Right cardiac atrium (tissue), 5 donors: ENCODE measurements at regions not wholly inside any gene's neighbourhood (a gene's known extent, or its start where the extent isn't known, plus 50 kb on each side); places are given as distances from the start of the nearest gene placed in this dataset.
"Not testable (repeated sequence)": the region's sequence is repeated elsewhere in the genome, so short reads cannot be mapped to it uniquely, and the experiment has no call there.

ENCODE experiments used
- ATAC-seq, 2 donors: fragments of 200-7000 bp; cut with Tn5 transposase; one replicate each; pipeline versions ENCODE4 v1.8.0 to v1.9.1; 2020; ENCODE audit warnings: moderate library complexity in 2 of 2, mild to moderate bottlenecking in 1 of 2
- DNase-seq, 3 donors: peaks; one replicate each; pipeline ENCODE4 v3.0.0-alpha.2; 2020
- H3K27ac ChIP-seq: one replicate; pipeline ENCODE4 v1.5.1; 2013; ENCODE audit warnings: mild to moderate bottlenecking, low read length, control low read depth, moderate library complexity
- H3K27me3 ChIP-seq: one replicate; pipeline ENCODE4 v1.6.1; 2013; ENCODE audit not compliant: control insufficient read depth, insufficient read depth
- H3K4me1 ChIP-seq: one replicate; pipeline ENCODE4 v1.6.1; 2013; ENCODE audit warnings: low read length; ENCODE audit not compliant: control insufficient read depth, insufficient read depth
- H3K4me3 ChIP-seq: one replicate; pipeline ENCODE4 v1.5.1; 2013; ENCODE audit warnings: low read length, control low read depth
- H3K9me3 ChIP-seq: one replicate; pipeline ENCODE4 v1.6.1; 2013; ENCODE audit warnings: low read length; ENCODE audit not compliant: control insufficient read depth
- WGBS: extraction: QIAGEN DNeasy Blood & Tissue Kit; methylation state at CpG from one replicate; pipeline ENCODE4 v1.1.7; 2013; 5-methylcytosine and 5-hydroxymethylcytosine counted together
- intact Hi-C, 4 donors: fragments of 100-400 bp; cut with DNase I; formaldehyde crosslinking; loops; one replicate each; pipeline versions ENCODE4 v1.11.0 to v1.14.0; 2022 to 2023
- donor health status: healthy with polysubstance abuse.
- donor health status: DM: no; HTN: yes; CAD: no.
- donor health status: DM: no; HTN: no; CAD: no.
- donor health status: DM: no; HTN: yes; CAD: no; lungs with severe emphysema.
- donor health status: DM: yes; HTN: yes; CAD: no.

DNA sequence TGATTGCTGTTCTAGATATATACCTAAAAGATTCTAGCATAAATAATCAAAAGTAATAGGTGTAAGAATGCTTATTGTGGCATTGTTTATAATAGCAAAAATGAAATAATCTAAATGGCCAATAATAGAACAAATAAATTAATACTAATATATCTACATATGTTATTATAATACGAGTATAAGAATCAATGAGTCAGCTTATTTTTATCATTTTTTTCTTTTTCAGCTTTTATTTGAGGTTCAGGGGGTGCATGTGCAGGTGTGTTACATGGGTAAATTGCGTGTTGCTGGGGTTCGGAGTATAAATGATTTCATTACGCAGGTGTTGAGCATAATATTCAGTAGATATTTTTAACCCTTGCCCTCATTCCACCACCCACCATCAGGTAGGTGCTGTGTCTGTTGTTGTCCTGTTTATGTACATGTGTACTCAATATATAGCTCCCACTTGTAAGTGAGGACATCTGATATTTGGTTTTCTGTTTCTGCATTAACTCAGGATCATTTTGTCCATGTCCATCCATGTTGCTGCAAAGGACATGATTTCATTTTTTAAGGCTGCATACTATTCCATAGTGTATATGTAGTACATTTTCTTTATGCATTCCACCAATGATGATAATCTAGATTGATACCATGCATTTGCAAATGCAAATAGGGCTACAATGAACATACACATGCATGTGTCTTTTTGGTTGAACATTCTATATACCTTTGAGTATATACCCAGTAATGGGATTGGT lies 122.2 kb upstream of the GMNC start:
- H3K27ac ChIP-seq: no peak overlapping the region
- peaks cover 1% of the 10 kb centered on the region for H3K4me1 ChIP-seq
- 87% methylated on average over 4 of the region's 4 CpGs for WGBS
- no peak overlapping the region for H3K4me3 ChIP-seq
- intact Hi-C loops: no loop called here
- DNase-seq (no peak), ATAC-seq (no peak)
- no peaks in the 10 kb centered on the region for H3K27me3 ChIP-seq
- H3K9me3 ChIP-seq: peaks cover 4% of the 10 kb centered on the region

DNA sequence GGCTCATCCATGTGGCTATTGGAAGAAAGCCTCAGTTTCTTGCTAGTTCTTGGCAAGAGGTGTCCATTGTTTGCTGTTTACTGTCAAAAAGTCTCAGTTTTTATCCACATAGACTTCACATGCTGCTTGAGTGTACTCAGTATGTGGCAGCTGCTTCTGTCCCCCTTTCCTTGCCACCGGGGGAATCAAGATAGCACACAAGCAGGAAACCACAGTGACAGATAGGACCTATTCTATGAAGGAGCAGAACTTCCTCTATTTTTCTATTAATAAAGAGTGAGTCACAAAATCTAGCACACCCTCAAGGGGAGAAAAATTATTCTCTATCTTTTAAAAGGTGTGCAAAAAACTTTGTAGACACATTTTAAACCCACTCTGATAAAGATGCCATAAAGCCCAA lies 121.4 kb upstream of the GMNC start:
- WGBS: 20% methylated on average over 1 of the region's 1 CpG
- Histone ChIP-seq H3K9me3 (peaks cover 4% of the 10 kb centered on the region), H3K4me3 (no peak overlapping the region), H3K4me1 (peaks cover 1% of the 10 kb centered on the region), H3K27me3 (no peaks in the 10 kb centered on the region), H3K27ac (no peak overlapping the region)
- intact Hi-C loops: no loop called here
- ATAC-seq (no peak), DNase-seq (no peak)

GRCh38 chr3:190973771-190974170 lies 111.3 kb upstream of the GMNC start:
- H3K4me1 ChIP-seq: no peaks in the 10 kb centered on the region
- WGBS: 73% methylated on average over 3 of the region's 3 CpGs
- no peak for DNase-seq
- intact Hi-C loops: no loop called here
- no peak overlapping the region for H3K4me3 ChIP-seq
- no peak for ATAC-seq
- no peak overlapping the region for H3K27ac ChIP-seq
- H3K27me3 ChIP-seq: no peaks in the 10 kb centered on the region
- H3K9me3 ChIP-seq: no peaks in the 10 kb centered on the region

DNA sequence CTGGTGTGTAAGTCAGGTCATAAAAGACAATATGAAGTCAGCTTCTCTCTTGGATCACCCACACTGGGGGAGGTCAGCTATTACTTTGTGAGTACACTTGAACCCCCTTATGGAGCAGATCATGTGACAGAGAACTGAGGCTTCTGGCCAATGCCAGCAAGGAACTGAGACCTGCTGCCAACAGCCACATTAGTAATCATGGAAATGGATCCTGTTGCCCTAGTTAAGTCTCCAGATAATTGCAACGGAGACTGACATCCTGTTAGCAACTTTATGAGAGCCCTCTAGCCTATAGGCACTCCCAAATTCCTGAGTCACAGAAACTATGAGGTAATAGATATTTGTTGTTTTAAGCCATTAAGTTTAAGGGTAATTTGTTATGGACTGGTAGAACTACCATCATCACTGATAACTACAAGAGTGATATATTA lies 110.4 kb upstream of the GMNC start:
- WGBS: 27% methylated on average over 1 of the region's 1 CpG
- H3K27me3 ChIP-seq: no peaks in the 10 kb centered on the region
- no peaks in the 10 kb centered on the region for H3K4me1 ChIP-seq
- DNase-seq (no peak), ATAC-seq (no peak)
- H3K27ac ChIP-seq: no peak overlapping the region
- intact Hi-C loops: no loop called here
- H3K4me3 ChIP-seq: no peak overlapping the region
- H3K9me3 ChIP-seq: no peaks in the 10 kb centered on the region

GRCh38 chr3:190972196-190972595 lies 109.7 kb upstream of the GMNC start:
- intact Hi-C loops: no loop called here
- no peaks in the 10 kb centered on the region for H3K27me3 ChIP-seq
- no peaks in the 10 kb centered on the region for H3K4me1 ChIP-seq
- H3K4me3 ChIP-seq: no peak overlapping the region
- ATAC-seq (no peak), DNase-seq (no peak)
- H3K9me3 ChIP-seq: no peaks in the 10 kb centered on the region
- 45% methylated on average over 5 of the region's 5 CpGs for WGBS
- no peak overlapping the region for H3K27ac ChIP-seq

GRCh38 chr3:190970560-190970959 lies 108.1 kb upstream of the GMNC start:
- intact Hi-C loops: no loop called here
- Histone ChIP-seq H3K9me3 (no peaks in the 10 kb centered on the region), H3K27me3 (no peaks in the 10 kb centered on the region), H3K4me1 (no peaks in the 10 kb centered on the region), H3K27ac (no peak overlapping the region), H3K4me3 (no peak overlapping the region)
- ATAC-seq (no peak), DNase-seq (no peak)

GRCh38 chr3:190968616-190969015 lies 106.1 kb upstream of the GMNC start:
- no peaks in the 10 kb centered on the region for H3K27me3 ChIP-seq
- no peaks in the 10 kb centered on the region for H3K9me3 ChIP-seq
- DNase-seq: no peak
- WGBS: 56% methylated on average over 2 of the region's 2 CpGs
- H3K4me1 ChIP-seq: no peaks in the 10 kb centered on the region
- intact Hi-C loops: no loop called here
- no peak overlapping the region for H3K4me3 ChIP-seq
- H3K27ac ChIP-seq: no peak overlapping the region
- no peak for ATAC-seq

DNA sequence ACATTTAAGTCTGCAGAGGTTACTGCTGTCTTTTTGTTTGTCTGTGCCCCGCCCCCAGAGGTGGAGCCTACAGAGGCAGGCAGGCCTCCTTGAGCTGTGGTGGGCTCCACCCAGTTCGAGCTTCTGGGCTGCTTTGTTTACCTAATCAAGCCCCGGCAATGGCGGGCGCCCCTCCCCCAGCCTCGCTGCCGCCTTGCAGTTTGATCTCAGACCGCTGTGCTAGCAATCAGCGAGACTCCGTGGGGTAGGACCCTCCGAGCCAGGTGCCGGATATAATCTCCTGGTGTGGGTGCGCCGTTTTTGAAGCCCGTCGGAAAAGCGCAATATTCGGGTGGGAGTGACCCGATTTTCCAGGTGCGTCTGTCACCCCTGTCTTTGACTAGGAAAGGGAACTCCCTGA lies 102.4 kb upstream of the GMNC start:
- intact Hi-C loops, ATAC-seq, H3K4me3 ChIP-seq, H3K4me1 ChIP-seq, H3K27ac ChIP-seq, DNase-seq, H3K27me3 ChIP-seq, H3K9me3 ChIP-seq: not testable (repeated sequence)
- WGBS: 44% methylated on average over 19 of the region's 20 CpGs

- ATAC-seq: no peak
- Histone ChIP-seq H3K4me1 (no peaks in the 10 kb centered on the region), H3K27ac (no peak overlapping the region), H3K4me3 (no peak overlapping the region), H3K9me3 (no peaks in the 10 kb centered on the region), H3K27me3 (no peaks in the 10 kb centered on the region)
- WGBS: 67% methylated on average over 1 of the region's 1 CpG
- DNase-seq: no peak
- intact Hi-C loops: no loop called here
Measured at GRCh38 chr3:190959077-190959476, 96.6 kb upstream of the GMNC start.

GRCh38 chr3:190941694-190942260 lies 79.3 kb upstream of the GMNC start:
- no peak overlapping the region for H3K27ac ChIP-seq
- no peaks in the 10 kb centered on the region for H3K9me3 ChIP-seq
- no peak for DNase-seq
- H3K4me1 ChIP-seq: no peaks in the 10 kb centered on the region
- no peak for ATAC-seq
- H3K27me3 ChIP-seq: no peaks in the 10 kb centered on the region
- WGBS: 48% methylated on average over 5 of the region's 5 CpGs
- no peak overlapping the region for H3K4me3 ChIP-seq
- intact Hi-C loops: no loop called here

GRCh38 chr3:190934616-190935015 lies 72.1 kb upstream of the GMNC start:
- H3K27ac ChIP-seq, H3K4me1 ChIP-seq, H3K9me3 ChIP-seq, DNase-seq, H3K4me3 ChIP-seq, intact Hi-C loops, H3K27me3 ChIP-seq, ATAC-seq: not testable (repeated sequence)
- WGBS: 52% methylated on average over 9 of the region's 9 CpGs

DNA sequence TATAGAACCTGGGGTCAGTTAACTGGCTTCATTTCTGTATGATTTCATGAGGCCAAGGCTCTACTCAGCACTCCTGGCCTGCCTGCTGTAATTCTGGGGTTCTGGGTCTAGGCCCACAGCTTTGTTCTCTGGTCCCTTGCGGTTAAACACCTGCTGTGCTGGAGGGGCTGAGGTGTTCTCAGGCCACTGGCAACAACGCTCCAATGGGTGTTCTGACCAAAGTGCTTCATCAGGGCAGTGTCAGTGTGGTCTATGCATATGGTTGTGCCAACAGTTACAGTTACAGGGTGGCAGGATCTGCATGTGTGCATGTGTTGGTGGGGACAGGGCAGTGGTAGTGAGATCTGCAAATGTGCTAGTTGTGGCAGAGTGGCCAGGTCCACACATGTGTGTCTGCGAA lies 64.1 kb upstream of the GMNC start:
- Histone ChIP-seq H3K27ac (no peak overlapping the region), H3K4me3 (no peak overlapping the region), H3K27me3 (no peaks in the 10 kb centered on the region), H3K9me3 (no peaks in the 10 kb centered on the region), H3K4me1 (no peaks in the 10 kb centered on the region)
- WGBS: 87% methylated on average over 3 of the region's 3 CpGs
- DNase-seq: no peak
- no peak for ATAC-seq
- intact Hi-C loops: no loop called here
